H1 (cell line): ENCODE measurements at regions not wholly inside any gene's neighbourhood (a gene's known extent, or its start where the extent isn't known, plus 50 kb on each side); places are given as distances from the start of the nearest gene placed in this dataset.

Experiments
- POU5F1 ChIP-seq: IDR thresholded peaks from 2 replicates; pipeline ENCODE4 v1.6.1; 2011; ENCODE audit warnings: low read depth, mild to moderate bottlenecking, low read length, moderate library complexity

DNA sequence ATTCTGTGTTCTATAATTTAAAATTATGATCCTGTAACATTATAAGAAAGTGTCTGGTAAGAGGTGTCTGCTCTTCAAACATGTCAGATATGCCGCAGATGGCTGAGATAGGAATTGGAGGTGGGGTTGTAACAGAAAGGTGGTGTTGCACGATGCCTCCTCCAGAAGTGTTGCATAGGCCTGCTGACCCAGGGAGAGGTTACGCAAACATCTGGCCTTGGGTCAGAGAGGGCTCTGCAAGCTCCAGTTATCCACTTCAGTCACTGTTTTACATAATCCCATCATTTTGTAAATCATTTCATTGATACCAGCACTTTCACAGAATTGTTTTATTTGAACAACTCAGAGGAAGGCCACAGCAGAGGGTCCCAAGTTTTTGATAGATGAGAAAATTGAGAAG lies 256.5 kb downstream of the OSR1 start (continued):
- no peak for TF ChIP-seq POU5F1
